ENCODE measurements at regions not wholly inside any gene's neighbourhood (a gene's known extent, or its start where the extent isn't known, plus 50 kb on each side); places are given as distances from the start of the nearest gene placed in this dataset.
A peak's percentile ranks its signal among the peaks of the same experiment; 100 is the strongest.

DNA sequence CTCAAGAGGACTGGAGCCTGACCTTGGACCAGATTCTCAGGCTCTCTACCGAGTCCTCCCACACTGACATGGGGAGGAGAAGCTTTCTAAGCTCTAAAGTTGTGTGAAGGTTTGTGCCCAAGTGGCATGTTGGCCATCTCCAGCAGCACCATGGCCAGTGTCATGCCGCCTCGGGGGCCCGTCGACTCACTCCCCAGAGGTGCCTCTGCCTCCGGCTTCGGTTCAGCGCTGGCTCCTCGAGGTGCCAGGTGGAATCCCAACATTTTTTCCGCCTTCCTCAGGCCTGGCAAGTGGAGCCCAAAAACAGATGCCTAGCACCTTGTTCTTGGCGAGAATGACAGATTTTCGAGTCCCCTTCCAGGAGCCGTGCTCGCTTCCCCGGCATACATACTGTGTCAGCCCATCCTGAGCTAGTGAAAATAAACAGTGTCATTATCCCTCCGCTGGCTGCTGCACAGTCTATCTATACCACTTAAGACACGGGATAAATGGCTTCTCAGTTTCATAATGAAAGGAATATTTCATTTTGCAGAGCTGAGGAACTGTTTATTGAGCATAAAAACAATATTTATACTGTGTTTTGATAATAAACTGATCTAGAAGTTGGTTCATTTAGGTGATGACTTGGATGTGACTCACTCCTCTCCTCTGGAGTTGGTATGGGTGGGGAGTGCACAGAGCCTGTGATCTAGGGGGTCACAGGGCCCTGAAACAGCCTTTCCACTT, 328.5 kb upstream of the TLE3 start:
- no peak for DNase-seq (ENCODE audit: low spot score)

DNA sequence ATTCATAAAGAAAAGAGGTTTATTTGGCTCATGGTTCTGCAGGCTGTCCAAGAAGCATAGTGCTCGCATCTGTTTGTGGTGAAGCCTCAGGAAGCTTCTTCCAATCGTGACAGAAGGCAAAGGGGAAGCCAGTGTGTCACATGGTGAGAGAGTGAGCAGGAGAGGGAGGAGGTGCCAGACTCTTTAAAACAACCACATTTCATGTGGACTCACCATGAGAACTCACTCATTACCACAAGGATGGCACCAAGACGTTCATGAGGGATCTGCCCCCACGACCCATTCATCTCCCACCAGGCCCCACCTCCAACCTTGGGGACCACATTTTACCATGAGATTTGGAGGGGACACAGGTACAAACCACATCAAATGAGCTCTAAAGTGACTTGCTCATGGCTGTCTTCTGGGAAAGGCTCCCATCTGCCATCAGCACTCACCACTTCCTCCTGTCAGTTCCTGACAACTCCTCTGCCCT, 327.3 kb upstream of the TLE3 start:
- DNase-seq (ENCODE audit: low spot score): no peak

DNA sequence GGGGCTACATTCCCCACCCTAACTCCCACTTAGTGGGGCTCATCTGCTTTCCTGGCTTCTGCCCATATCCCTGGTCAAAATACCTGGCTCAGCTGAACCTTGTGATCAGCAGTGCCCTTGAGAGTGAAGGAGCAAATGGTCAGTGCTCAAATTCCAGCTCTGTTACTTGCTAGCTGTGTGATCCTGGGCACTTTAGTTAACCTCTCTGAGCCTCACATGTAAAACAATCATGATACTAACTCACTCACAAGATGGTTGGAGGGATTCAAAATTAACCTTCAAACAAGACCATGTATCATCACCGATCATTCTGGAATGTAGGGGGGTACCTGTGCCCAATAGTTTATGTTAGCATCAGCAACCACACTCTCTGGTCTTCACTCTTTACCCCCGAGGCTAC, 325.6 kb upstream of the TLE3 start:
- no peak for DNase-seq (ENCODE audit: low spot score)

DNA sequence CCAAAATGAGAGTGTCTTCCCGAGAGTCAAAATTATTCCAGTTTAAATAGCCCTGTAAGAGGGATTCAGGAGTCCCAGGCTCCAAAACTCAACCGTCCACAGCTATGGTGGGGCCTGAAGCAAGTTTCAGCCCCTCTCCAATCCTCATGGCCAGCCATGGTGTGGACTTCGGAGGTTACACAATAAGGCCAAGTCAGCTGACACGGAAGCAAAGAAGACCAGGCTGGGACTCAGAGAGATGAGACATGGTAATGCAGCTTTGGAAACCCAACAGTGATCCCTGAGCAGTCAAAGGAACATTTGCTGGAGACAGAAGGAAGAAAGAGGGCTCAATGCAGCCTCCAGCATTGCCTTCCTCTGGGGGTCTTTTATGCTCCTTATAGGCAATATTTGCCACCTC, 324.6 kb upstream of the TLE3 start:
- DNase-seq (ENCODE audit: low spot score): no peak

DNA sequence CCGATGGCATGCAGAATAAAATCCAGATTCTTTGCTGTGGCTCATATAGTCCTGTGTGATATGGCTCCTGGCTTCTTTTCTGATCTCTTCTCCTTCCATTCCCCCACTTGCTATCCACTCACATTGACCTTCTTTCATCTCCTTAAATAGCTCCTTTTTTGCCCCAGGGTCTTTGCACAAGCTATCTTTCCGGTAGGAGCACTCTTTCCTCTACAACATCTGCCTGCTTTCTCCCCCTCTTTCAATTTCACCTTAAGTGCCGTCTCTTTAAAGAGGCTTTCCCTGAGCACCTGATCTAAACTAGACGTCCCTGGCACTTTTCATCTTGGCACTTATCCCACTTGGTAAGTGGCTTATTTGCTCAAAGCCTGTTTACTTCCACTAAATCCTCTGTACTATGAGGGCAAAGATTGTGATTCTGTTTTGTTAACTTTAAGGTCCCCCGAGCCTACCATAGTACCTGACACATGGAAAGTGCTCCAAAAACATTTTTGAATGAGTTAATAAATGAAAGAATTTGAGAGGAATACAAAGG, 323.3 kb upstream of the TLE3 start:
- no peak for DNase-seq (ENCODE audit: low spot score)

DNA sequence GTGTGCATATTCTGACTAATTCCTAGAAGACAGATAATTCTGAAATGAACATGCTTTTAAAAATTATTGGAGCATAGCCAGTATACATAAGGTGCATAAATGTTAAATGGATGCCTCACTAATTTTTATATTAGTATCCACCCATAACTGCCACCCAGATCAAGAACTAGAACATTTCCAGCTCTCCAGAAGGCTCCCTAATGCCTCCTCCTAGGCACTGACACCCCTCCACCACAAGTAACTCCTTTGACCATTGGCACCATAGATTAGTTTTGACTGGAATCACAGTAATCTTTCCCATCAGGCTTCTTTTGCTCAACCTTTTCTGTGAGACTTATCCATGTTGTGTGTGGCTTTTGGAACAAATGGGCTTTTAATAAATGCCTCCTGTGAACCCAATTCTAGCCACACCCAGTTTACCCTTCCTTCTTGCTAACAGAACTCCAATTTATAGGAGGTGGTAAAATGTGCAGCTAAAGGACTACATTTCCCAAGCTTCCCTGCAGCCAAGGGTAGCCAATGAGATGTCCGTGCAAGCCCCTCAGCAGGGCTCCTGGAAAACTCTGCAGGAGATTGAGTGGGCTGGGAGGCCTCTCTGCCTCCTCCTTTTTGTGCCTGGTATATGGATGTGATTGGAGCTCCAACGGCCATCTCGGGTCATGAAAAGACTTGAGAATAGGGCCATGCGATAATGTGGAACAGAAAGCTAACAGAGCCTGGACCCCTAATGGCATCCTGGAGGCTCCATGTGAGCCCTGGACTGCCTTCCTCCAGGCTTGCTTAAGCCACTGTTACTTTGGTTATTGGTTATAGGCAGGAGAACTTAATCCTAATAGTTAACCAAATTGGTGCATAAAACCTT, 322.6 kb upstream of the TLE3 start:
- no peak for DNase-seq (ENCODE audit: low spot score)

DNA sequence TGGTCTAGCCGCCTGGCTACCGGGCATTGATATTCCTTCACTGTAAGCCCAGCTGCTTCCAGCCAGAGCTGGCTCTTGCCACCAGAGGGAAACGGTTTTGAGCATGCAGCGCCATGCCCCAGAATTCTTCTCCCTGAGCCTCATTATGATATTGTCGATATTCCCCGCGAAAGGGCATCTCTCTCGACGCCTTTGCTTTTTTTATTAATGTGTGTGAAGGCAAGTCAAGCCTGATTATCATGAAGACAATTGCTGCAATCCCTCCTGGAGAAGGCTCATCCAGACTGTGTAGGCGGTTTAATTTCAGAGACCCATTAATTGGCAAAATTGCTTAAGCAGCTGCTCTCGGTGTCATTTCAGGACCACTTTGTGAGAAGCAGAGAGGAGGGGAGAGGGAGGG, 321.2 kb upstream of the TLE3 start:
- no peak for DNase-seq (ENCODE audit: low spot score)

DNA sequence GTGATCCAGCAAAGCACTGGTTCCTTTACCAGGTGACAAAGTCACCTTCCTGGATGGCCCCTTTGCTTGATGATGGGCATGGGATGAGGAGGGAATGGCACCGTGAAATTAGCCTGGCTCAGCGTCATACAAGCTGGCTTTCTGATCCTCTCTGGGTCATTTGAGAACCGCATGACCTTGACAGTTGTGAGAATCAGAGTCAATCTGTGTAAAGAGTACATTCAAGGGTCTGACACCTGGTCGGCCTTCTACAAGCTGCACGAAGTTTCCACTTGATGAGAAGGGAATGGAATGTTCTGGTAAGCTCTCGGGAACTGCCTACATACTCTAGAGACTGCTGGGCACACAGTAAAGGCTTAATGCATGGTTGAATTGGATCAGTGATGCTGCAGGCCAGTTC, 319.8 kb upstream of the TLE3 start:
- DNase-seq (ENCODE audit: low spot score): no peak

DNA sequence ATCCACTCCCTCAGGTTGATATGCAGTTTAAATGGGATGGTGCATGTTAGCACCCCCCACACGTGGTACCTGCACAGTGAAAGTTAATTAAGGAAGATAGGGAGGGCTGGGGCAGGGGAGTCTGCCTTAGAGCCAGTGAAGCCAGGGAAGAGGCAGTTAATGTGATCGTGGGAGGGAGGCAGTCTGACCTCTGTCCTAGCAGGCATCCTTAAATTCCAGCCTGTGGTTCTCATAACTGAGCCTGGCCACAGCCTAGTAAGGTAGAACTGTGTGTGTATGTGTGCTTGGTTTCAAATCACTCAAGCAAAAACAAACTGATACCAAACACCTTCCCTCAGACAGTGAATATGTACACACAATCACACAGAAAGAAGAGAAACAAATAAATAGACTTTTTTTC, 319.1 kb upstream of the TLE3 start:
- peak; percentile 58 for DNase-seq (ENCODE audit: low spot score)

DNA sequence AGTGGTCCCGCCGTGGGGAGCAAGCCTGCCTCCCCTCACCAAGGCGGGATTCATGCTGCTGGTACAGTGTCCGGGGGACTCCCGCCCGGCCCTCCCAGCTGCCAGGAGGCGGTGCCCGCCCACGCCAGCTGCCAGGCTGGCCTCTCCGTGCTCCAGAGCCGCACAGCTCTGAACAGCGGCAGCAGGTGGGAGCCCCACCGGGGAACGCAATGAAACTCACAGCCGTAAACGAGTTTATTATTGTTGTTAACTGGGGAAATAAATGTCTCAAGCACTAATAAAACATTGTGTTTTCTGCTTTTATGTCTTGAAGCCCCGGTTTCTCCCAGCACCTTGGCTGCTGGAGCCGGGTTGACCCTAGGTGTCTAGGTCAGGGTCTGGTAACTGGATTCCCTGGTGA, 317.7 kb upstream of the TLE3 start:
- DNase-seq (ENCODE audit: low spot score): no peak

DNA sequence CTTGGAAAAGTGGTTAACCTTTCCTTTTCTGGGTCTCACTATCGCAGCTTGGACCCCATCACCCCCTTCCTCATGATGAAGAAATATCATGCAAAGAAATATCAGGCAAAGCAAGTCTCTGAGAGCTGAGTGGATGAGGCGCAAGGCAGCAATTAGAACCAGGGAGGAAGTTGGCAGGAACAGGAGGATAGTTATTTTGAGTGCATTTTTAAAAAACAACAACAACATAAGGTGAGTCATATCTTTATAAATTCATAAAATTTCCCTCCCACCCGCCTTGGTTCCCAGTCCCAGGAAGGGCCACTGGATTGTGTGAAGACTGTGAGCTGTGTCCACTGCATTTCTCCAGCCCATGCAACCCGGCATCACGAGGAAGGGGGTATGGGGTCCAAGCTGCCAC, 316.9 kb upstream of the TLE3 start:
- DNase-seq (ENCODE audit: low spot score): no peak

DNA sequence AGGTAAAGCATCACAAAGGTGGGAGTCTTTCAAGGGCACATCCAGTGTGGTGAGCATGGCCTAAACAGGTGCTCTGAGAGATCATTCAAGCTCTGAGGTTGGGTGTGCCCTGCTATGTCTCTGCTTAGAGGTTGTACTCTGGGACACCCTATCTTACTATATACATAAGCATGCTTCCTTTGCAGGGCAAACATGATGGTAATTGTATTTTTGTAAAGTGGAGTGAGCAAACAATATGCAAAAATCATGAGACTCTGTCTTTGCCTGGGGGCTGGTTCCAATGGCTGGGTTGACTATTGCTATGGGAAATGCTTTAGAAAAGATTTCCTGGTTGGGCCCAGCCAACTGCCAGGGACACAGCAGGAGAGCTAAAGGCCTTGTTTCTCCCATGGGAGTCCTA, 315.1 kb upstream of the TLE3 start:
- DNase-seq (ENCODE audit: low spot score): peak; percentile 11

DNA sequence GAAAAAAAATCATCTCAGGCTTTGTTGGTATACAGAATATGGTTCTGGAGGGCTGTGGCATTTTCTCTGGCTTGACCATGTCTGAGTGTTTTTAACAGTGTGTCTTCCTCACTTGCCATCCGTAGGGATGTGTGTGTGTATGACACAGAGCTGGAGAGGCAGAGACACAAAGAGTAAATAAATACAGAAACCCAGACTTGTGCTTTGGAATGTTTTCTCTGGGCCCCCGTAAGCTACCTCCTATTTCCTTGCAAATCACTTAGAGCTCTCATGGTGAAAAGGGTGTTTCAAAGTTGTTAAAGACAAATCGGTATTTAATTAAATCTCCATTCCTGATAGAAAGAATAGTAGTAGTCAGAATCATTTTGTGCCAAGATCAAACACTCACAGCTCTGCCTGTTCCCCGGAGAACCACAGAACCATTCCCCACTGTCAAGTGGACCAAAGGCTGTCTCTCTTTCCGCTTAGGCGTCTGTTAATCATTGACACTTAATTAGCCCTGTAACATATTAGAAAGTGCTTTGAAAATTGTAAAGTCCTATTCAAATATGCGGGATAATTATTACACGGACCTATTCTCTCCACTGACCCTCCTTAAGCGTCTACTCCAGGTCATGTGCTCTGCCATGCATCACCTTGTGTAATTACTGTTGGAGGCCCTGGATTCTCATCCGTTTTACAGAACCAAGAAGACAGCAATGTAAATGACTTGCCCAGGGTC, 313.6 kb upstream of the TLE3 start:
- DNase-seq (ENCODE audit: low spot score): peak; percentile 57

DNA sequence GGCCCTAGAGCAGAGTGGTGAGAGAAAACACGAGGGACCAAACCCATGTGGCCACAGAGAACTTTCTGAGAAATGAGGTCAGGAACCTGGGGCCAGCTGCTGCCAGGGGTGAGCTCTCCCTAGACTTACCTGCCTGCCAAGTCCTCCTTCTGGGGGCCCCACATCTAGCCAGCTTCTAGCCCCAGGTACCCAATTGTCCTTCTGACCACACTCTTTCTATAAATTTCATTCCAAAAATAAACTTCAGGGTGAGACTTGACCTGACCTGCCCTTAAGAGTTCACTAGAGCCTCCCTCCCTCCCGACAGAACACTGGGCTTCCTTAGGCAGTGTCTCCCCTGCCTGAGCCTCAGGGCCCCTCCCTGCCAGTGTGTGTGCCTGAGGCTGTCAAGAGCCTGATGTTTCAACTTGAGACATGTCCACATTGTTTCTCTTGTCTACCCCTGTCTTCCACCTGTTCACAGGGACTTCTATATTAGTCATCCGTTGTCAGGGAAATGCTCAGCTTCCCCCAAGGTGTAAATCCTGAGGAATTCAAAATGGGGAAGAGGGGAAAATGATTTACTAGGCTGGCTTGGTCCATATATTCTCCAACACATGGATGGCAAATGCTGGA, 312.8 kb upstream of the TLE3 start:
- DNase-seq (ENCODE audit: low spot score): peak; percentile 81

DNA sequence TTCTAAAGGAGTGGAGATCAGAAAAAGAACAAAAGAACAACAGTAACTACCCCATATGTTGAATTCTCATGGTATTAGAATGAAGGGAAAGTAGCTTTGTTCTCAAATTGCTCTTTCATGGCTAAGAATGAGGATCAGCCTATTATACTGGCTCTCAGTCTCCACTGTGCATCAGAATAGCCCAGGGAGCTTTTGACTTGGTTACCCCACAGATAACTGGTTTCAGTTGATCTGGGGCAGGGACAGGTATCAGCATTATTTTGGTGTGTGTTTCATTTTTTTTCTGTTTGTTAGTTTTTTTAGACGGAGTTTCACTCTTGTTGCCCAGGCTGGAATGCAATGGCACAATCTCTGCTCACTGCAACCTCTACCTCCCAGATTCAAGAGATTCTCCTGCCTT, 311.7 kb upstream of the TLE3 start:
- no peak for DNase-seq (ENCODE audit: low spot score)

DNA sequence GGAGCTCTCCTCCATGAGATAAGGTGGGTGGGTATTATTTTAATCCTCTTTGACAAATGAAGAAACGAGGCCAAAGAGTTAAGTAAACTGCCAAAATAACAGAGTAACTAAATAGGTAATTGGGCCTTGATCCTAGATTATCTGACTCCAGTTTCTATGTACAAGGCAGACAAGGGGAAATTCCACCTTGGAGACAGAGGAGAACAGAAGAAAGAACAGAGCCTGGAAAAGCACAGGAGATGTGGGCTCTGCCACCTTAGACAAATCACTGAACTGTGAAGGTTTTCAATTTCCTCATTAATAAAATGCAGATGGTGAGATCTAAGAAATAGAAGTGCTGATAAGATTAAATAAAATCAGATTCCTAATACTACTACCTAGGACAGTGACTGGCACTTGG, 310.2 kb upstream of the TLE3 start:
- no peak for DNase-seq (ENCODE audit: low spot score)

DNA sequence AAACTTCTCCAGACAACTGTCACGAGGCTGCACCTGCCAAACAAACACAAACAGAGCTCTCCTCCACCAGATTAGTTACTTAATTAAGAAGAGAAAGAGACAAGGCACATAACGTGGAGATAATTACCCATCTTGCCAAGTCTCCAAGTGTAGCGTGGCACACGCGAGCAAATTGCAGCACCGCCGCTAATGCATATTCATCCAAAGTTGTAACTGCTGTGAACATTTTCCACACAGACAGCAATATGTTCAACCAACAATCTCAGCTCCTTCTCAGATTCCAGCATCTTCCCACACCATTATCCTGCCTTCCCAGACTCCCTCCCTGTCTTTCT, 309.6 kb upstream of the TLE3 start:
- no peak for DNase-seq (ENCODE audit: low spot score)

DNA sequence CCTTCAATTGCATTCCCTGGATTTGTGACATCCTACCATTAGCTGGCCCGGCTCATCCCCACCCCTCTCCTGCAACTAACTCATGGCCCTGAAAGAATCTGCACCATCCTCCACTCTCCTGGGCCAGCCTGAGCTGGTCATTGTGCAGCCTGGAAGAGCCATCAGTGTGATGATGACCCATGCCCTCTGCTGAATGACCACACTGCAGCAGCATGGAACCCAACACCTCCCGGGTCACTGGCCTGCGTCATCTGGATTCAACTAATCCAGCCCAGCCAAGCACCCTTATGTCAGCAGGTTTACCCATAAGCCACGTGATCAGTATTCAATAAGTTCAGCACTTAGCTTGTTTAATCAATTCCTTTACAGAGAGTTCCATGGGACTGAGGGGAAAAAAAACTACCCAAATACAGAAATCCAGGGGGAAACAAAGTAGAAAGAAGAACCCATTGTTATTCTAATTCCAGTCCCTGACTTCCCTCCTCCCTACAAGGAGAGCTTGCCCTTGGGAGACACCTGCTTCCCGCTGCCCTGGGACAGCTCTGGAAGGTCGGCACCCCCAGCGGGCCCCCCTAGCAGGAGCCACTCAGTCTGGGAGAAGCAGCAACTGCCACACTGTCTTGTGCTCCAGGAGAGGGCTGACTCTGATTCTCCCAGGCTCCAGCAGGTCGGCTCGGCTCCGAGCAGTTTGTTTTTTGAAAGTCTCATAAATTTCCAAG, 309.1 kb upstream of the TLE3 start:
- no peak for DNase-seq (ENCODE audit: low spot score)

DNA sequence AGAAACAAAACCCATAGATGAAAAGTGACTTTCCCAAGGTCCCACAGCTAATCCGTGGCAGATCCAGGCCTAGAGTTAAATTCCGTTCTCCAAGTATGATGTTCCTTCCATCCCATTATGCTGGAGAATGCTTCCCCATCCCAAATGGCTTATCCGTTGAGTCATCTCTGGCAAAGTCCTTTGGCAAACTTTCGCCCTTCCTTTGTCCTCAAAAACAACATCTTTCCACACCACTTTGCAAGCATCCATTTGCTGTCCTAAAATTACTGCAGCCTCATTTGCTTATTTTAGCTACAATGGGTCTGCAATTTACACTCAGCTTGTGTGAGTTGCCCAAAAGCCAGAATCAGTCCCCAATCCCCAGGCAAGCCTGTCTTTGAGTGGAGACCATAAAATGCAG, 304.0 kb upstream of the TLE3 start:
- DNase-seq (ENCODE audit: low spot score): no peak

DNA sequence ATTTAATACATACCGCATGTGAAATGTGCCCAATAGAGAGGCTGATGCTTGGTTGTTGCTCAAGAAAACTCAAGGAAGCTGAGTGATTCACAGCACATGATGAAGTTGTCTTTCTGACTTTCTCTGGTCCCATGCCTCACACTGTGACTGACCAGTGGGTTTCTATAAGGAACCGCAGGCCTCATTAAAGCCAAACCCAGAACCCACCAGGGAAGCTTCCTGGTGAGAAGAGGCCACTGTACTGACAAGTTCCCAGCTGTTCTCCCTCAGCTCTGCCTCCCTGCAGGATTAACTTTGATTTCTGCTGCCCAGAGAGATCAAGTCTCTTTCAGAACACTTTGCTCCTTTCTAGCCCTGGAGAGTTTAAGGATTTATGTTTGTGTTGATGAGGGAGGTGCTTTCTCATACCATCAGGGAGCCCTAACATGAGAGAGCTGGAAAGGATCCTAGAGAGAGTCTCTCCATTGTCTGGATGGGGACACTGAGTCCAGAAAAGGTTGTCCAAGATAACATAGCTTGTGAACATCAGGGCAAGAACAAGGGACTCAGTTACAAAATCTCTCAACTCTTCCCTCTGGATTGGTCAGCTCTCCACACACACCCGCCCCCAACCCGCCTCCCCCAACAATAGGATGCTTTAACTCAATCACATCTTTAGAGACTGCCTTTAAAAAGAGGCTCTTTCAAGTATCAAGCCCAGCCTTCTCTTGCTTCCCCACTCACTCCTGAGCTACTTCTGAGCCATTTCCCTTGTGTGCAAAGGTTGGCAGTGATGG, 303.2 kb upstream of the TLE3 start:
- no peak for DNase-seq (ENCODE audit: low spot score)

DNA sequence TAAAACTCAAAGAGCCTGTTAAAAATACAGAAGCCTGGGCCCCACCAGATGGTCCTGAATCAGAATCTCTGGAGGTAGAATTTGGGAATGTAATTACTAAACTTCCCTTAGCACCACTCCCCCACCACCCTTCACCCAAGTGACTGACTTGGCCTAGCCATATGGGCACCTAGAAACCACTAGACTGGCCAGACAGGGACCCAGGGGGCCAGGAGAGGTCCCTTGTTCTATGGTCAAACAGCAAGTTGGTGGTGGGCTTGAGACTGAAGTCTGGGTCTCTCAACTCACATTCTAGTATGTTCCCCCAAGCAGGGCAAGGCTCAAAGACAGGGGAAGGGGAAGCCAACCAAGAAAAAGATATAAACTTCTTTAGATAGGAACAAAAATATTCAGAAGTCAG, 301.5 kb upstream of the TLE3 start:
- DNase-seq (ENCODE audit: low spot score): no peak

Data from kidney tubule cell (primary cell).